BLaER1 treated with 17β-estradiol and CSF1 and Interleukin-3, amounts not matched to agents 10 nM and 100 nM (cell line): ENCODE measurements at regions not wholly inside any gene's neighbourhood (a gene's known extent, or its start where the extent isn't known, plus 50 kb on each side); places are given as distances from the start of the nearest gene placed in this dataset.
"Not testable (repeated sequence)": the region's sequence is repeated elsewhere in the genome, so short reads cannot be mapped to it uniquely, and the experiment has no call there.

Experiments
- H3K27ac ChIP-seq, 11 experiments: shearing (Covaris generic); formaldehyde crosslinking; 2 replicates each; pipeline ENCODE4 v1.8.1; 2022
- H3K27me3 ChIP-seq, 11 experiments: shearing (Covaris generic); formaldehyde crosslinking; 2 replicates each; pipeline ENCODE4 v1.8.1; 2022
- H3K36me3 ChIP-seq, 11 experiments: shearing (Covaris generic); formaldehyde crosslinking; 2 replicates each; pipeline ENCODE4 v1.8.1; 2022
- H3K4me1 ChIP-seq, 10 experiments: shearing (Covaris generic); formaldehyde crosslinking; 2 replicates each; pipeline ENCODE4 v1.8.1; 2022
- H3K4me2 ChIP-seq, 11 experiments: shearing (Covaris generic); formaldehyde crosslinking; 2 replicates each; pipeline ENCODE4 v1.8.1; 2022
- H3K4me3 ChIP-seq, 10 experiments: shearing (Covaris generic); formaldehyde crosslinking; 2 replicates each; pipeline ENCODE4 v1.8.1; 2022
- H3K9ac ChIP-seq, 11 experiments: shearing (Covaris generic); formaldehyde crosslinking; 2 replicates each; pipeline ENCODE4 v1.8.1; 2022
- H3K9me3 ChIP-seq, 11 experiments: shearing (Covaris generic); formaldehyde crosslinking; replicated peaks in 1 of 11; 2 replicates each; pipeline ENCODE4 v1.8.1; 2022
- H4K20me1 ChIP-seq, 11 experiments: shearing (Covaris generic); formaldehyde crosslinking; 2 replicates each; pipeline ENCODE4 v1.8.1; 2022
- Cebpa-rat ChIP-seq, 11 experiments: shearing (Covaris generic); IDR thresholded peaks; 2 replicates each; pipeline ENCODE4 v1.8.1; 2022

DNA sequence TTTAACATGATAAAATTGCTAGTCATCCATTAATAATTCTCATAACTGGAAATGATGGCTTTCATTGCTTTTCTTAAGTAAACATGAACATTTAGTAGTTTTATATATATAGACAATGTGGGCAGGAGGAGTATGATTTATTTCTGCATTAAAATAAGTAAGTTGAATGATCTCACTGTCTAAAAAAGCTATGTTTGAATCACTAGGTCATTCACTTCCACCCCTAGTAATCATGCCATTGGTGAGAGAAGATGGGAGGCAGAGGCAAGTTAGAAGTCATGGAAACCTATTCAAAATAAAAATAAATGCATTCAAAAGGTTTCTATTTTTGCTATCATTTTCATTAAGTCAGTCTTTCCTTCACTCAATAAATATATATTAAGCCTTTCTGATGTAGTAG lies 226.4 kb downstream of the DUSP10 start:
- Histone ChIP-seq H3K36me3 (no peaks in the 10 kb centered on the region), H3K4me3 (no peak overlapping the region), H3K4me1 (peaks cover 0 to 8% (median 0%) of the 10 kb centered on the region in 10 experiments; a peak in 4 of 20 replicates), H3K27me3 (no peaks in the 10 kb centered on the region), H3K9me3 (no peaks in the 10 kb centered on the region), H4K20me1 (no peaks in the 10 kb centered on the region), H3K27ac (no peak overlapping the region), H3K4me2 (no peak overlapping the region), H3K9ac (no peak overlapping the region)
- no peak for TF ChIP-seq Cebpa-rat (IDR thresholded peaks at IDR 0.05)

DNA sequence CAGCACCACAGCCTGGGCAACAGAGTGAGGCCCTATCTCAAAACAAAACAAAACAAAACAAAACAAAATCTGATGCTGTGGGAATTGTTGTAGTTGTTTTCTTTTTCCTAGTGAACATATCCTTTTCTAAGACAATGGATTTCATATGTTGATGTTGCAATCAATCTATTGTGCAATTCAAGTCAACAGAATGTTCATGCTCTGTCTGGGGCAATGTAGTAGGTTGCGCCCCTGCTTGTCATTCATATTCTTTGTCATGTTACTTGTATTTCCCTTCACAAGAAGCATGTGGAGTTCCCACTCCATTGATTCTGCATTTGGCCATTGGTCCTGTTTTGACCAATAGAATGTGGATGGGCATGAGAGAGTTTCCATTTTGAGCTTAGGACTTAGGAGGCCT lies 223.9 kb downstream of the DUSP10 start:
- TF ChIP-seq Cebpa-rat (IDR thresholded peaks at IDR 0.05): peak in 4 of 11 experiments; percentile 13 to 66 (median 52); a peak in 5 of 22 replicates
- H3K27me3 ChIP-seq: no peaks in the 10 kb centered on the region
- H3K9ac ChIP-seq: no peak overlapping the region
- H3K4me2 ChIP-seq: no peak overlapping the region
- no peaks in the 10 kb centered on the region for H4K20me1 ChIP-seq
- no peak overlapping the region for H3K27ac ChIP-seq
- H3K36me3 ChIP-seq: no peaks in the 10 kb centered on the region
- H3K9me3 ChIP-seq: no peaks in the 10 kb centered on the region
- no peak overlapping the region for H3K4me3 ChIP-seq
- peaks cover 0 to 8% (median 0%) of the 10 kb centered on the region in 10 experiments; a peak in 3 of 20 replicates for H3K4me1 ChIP-seq

DNA sequence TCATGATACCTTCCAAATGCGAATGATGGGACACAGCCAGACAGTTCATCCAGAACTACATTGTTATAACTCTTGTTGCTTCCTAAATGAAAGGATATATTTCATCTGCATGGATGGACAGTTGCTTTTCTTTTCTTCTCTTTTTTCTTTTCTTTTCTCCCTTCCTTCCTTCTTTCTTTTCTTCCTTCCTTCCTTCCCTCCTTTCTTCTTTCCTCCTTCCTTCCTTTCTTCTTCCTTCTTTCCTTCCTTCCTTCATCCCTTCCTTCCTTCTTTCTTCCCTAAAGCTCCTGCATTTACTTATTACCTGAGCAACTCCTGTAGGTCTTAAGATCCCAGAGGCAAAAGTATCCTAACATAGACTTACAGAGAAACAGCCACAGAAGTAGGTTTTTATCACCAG lies 221.6 kb downstream of the DUSP10 start:
- Histone ChIP-seq H3K9ac (no peak overlapping the region), H3K9me3 (no peaks in the 10 kb centered on the region), H3K27ac (no peak overlapping the region), H3K36me3 (no peaks in the 10 kb centered on the region), H3K27me3 (no peaks in the 10 kb centered on the region), H3K4me2 (no peak overlapping the region), H3K4me1 (no peaks in the 10 kb centered on the region), H3K4me3 (no peak overlapping the region), H4K20me1 (no peaks in the 10 kb centered on the region)
- no peak for TF ChIP-seq Cebpa-rat (IDR thresholded peaks at IDR 0.05)

DNA sequence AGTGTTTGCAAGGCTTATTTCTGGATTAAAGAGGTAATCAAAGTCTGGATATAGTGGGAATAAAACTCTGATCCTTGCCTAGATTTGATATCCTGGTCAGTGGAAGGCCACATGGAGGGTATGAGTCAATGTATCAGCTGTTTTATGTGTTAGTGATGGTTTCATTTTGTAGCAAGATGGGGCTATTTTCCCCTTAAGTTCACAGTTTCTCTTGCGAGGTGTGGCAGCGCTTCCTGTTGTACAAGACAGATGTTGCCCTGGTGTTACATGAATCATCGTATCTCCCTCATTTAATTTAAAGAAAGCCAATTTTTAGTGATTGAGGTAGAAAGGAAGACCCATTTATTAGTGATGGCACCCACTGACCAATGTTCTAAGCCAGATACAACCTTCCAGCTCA lies 220.2 kb downstream of the DUSP10 start:
- Histone ChIP-seq H3K27me3 (no peaks in the 10 kb centered on the region), H4K20me1 (no peaks in the 10 kb centered on the region), H3K4me1 (no peaks in the 10 kb centered on the region), H3K4me2 (no peak overlapping the region), H3K9me3 (no peaks in the 10 kb centered on the region), H3K4me3 (no peak overlapping the region), H3K9ac (no peak overlapping the region), H3K27ac (no peak overlapping the region), H3K36me3 (no peaks in the 10 kb centered on the region)
- no peak for TF ChIP-seq Cebpa-rat (IDR thresholded peaks at IDR 0.05)

DNA sequence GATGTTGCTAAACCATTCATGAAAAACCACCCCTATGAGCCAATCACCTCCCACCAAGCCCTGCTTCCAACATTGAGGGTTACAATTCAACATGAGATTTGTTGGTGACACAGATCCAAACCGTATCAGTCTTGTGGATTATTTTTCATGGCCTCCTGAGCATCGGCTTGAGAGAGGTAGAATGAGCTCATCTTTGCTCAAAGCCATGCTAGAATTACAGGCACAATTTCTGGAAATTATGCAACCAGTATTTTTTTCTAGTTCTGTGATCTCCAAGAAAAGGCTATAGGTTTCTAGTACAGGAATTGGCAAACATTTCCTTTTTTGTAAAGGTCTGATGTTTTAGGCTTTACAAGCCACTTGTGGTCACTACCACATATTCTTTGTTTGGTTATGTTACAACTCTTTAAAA lies 219.4 kb downstream of the DUSP10 start:
- no peak overlapping the region for H3K9ac ChIP-seq
- no peaks in the 10 kb centered on the region for H3K9me3 ChIP-seq
- no peaks in the 10 kb centered on the region for H4K20me1 ChIP-seq
- H3K4me1 ChIP-seq: no peaks in the 10 kb centered on the region
- no peaks in the 10 kb centered on the region for H3K36me3 ChIP-seq
- H3K4me3 ChIP-seq: no peak overlapping the region
- no peak for TF ChIP-seq Cebpa-rat (IDR thresholded peaks at IDR 0.05)
- H3K4me2 ChIP-seq: no peak overlapping the region
- no peaks in the 10 kb centered on the region for H3K27me3 ChIP-seq
- no peak overlapping the region for H3K27ac ChIP-seq

DNA sequence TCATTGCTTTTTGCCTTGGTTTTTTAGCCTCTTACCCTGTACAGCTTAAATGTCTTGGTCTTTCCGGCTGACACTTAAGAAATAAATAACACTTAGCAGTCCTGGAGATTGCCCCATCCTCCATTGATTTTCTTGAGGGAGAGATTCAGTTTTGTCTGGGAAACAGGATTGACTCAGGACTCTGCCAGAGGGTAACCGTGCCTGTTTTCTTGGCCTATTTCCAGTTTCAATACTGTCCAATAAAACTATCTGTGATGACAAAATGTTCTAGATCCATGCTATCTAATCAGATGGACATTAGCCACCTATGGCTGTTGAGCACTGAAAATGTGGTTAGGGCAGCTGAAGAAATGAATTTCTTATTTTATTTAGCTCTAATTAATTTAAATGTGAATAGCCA lies 216.1 kb downstream of the DUSP10 start:
- Histone ChIP-seq H3K27ac (no peak overlapping the region), H3K4me3 (no peak overlapping the region), H3K36me3 (no peaks in the 10 kb centered on the region), H3K4me2 (no peak overlapping the region), H4K20me1 (no peaks in the 10 kb centered on the region), H3K9ac (no peak overlapping the region), H3K27me3 (no peaks in the 10 kb centered on the region), H3K4me1 (no peaks in the 10 kb centered on the region), H3K9me3 (no peaks in the 10 kb centered on the region)
- no peak for TF ChIP-seq Cebpa-rat (IDR thresholded peaks at IDR 0.05)

DNA sequence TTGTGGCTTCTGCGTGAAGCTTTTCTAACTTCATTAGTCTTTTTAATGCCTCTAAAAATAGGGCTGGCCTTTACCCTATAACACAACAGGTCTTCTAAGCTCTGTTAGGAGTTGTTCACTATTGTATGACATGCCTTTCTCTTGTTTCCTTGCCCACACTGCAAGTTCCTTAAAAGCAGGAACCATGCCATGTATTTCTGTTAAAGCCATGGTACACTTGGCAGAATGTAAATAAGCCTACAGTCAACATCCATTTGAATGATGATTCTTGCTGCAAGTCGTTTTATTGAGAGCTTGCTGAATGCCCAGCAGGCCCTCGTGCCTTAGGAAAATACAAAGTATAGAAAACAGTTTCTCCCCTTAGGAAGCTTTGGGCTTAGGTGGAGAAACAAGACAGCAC lies 214.6 kb downstream of the DUSP10 start:
- Histone ChIP-seq H4K20me1 (no peaks in the 10 kb centered on the region), H3K36me3 (no peaks in the 10 kb centered on the region), H3K27ac (no peak overlapping the region), H3K9ac (no peak overlapping the region), H3K4me1 (no peaks in the 10 kb centered on the region), H3K4me2 (no peak overlapping the region), H3K4me3 (no peak overlapping the region), H3K9me3 (no peaks in the 10 kb centered on the region), H3K27me3 (no peaks in the 10 kb centered on the region)
- no peak for TF ChIP-seq Cebpa-rat (IDR thresholded peaks at IDR 0.05)

DNA sequence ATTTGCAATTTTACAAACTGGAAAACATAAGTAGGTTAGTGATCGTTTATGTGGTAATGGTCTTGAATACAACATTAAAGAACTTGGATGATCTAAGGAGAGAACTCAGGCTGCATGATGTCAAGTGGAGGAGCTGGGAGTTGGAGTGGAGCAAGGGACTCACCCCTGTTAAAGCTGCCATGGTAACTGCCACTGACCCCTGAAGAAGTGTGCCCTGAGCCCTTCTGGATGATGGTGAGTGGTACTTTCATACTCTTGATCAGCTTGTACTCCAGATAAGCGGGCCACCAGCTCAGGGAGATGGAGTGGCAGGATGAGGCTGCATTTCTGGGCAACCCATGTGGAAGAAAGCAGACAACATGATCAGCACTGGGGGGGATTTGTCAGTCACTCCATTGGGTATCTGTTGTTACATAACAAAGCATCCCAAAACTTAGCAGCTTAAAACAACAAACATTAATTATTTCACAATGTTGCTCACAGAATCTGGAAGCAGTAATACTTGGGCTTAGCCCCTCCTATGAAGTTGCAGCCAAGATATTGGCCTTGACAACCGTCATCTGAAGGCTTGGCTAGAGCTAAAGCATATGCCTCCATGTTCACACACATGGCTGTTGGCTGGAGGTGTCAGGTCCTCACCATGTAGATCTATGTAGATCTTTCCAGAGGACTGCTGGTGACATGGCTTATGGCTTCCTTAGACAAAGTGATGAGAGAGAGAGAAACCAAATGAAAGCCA lies 213.8 kb downstream of the DUSP10 start:
- Histone ChIP-seq H3K9me3 (no peaks in the 10 kb centered on the region), H4K20me1 (no peaks in the 10 kb centered on the region), H3K4me2 (no peak overlapping the region), H3K27ac (no peak overlapping the region), H3K9ac (no peak overlapping the region), H3K4me1 (no peaks in the 10 kb centered on the region), H3K36me3 (no peaks in the 10 kb centered on the region), H3K27me3 (no peaks in the 10 kb centered on the region), H3K4me3 (no peak overlapping the region)
- TF ChIP-seq Cebpa-rat (IDR thresholded peaks at IDR 0.05): peak in 1 of 11 experiments; percentile 41; a peak in 1 of 22 replicates

DNA sequence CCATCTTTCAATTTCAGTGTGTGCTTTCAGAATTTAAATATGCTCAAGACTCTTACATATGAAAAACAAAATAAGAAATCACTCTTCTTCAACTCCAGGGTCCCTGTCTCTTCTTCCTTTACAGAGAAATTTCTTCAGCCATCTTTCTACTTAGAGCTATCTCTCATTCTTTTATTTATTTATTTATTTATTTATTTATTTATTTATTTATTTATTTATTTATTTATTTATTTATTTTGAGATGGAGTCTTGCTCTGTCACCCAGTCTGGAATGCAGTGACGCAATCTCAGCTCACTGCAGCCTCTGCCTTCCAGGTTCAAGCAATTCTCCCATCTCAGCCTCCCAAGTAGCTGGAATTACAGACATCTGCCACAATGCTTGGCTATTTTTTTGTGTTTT lies 211.7 kb downstream of the DUSP10 start:
- not testable (repeated sequence) for H3K9me3 ChIP-seq, H3K36me3 ChIP-seq, H3K4me2 ChIP-seq, H3K4me3 ChIP-seq, H3K27ac ChIP-seq, H3K4me1 ChIP-seq, H3K9ac ChIP-seq, H3K27me3 ChIP-seq, H4K20me1 ChIP-seq

DNA sequence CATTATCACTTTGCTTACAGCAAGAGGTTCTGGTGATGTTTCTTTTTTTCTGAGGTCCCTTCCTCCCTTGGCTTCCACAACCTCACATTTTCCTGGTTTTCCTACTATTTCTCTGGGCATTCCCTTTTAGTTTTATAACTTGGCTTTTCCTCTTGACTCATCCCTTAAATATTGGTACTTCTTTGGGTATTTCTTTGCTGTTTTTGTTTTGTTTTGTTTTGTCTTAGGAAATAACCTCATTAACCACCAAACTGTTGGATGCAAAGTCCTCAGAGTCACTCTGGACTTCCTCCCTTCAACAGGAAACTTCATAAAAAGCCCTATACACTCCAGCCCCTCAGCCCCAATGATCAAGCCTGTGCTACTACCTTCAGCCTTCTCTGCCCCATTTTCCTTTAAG lies 211.1 kb downstream of the DUSP10 start:
- H3K4me1 ChIP-seq: no peaks in the 10 kb centered on the region
- H3K4me3 ChIP-seq: no peak overlapping the region
- no peaks in the 10 kb centered on the region for H4K20me1 ChIP-seq
- no peak overlapping the region for H3K4me2 ChIP-seq
- no peaks in the 10 kb centered on the region for H3K36me3 ChIP-seq
- H3K9me3 ChIP-seq: no peaks in the 10 kb centered on the region
- no peak overlapping the region for H3K9ac ChIP-seq
- H3K27me3 ChIP-seq: no peaks in the 10 kb centered on the region
- TF ChIP-seq Cebpa-rat (IDR thresholded peaks at IDR 0.05): no peak
- H3K27ac ChIP-seq: no peak overlapping the region
